ENCODE measurements at regions not wholly inside any gene's neighbourhood (a gene's known extent, or its start where the extent isn't known, plus 50 kb on each side); places are given as distances from the start of the nearest gene placed in this dataset.
A peak's percentile ranks its signal among the peaks of the same experiment; 100 is the strongest.

- intact Hi-C loops (cut with DNase I): no loop called here
- Histone ChIP-seq H3K27ac (ENCODE audit: low read depth in 1 of 2, low read length in 2 of 2) (no peak overlapping the region), H3K9me3 (ENCODE audit: control insufficient read depth, low read length) (no peaks in the 10 kb centered on the region), H3K36me3 (ENCODE audit: control insufficient read depth in 1 of 2, insufficient read depth in 2 of 2, low read length in 1 of 2) (no peaks in the 10 kb centered on the region), H3K4me3 (ENCODE audit: low read length in 2 of 2) (no peak overlapping the region), H3K27me3 (ENCODE audit: control insufficient read depth in 1 of 2, insufficient read depth in 2 of 2, low read length in 1 of 2) (no peaks in the 10 kb centered on the region), H3K4me1 (ENCODE audit: control insufficient read depth in 1 of 2, insufficient read depth in 2 of 2, low read length in 2 of 2) (no peaks in the 10 kb centered on the region)
- DNase-seq: no peak
- no peak for ATAC-seq (ENCODE audit: low FRiP score)
Observed at GRCh38 chr3:106642161-106642560, 735.1 kb upstream of the CCDC54 start.

DNA sequence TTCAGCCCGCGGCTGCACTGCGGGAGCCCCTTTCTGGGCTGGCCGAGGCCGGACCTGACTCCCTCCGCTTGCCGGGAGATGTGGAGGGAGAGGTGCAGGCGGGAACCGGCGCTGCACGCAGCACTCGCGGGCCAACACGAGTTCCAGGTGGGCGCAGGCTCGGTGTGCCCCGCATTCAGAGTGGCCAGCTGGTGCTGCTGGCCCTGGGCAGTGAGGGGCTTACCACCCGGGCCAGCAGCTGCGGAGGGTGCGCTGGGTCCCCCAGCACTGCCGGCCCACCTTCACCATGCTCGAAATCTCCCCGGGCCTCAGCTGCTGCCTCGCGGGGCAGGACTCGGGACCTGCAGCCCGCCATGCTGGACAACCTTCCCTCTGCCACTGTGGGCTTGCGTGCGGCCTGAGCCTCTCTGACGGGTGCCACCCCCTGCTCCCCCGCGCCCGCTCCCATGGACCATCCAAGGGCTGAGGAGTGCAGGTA, 733.5 kb upstream of the CCDC54 start:
- intact Hi-C loops (cut with DNase I): no loop called here
- peak in 1 of 2 donors; percentile 67 for DNase-seq
- no peaks in the 10 kb centered on the region for H3K36me3 ChIP-seq (ENCODE audit: control insufficient read depth in 1 of 2, insufficient read depth in 2 of 2, low read length in 1 of 2)
- no peaks in the 10 kb centered on the region for H3K9me3 ChIP-seq (ENCODE audit: control insufficient read depth, low read length)
- H3K27ac ChIP-seq (ENCODE audit: low read depth in 1 of 2, low read length in 2 of 2): no peak overlapping the region
- no peak for ATAC-seq (ENCODE audit: low FRiP score)
- WGBS, 2 donors: 96 to 98% methylated on average over 33 of the region's 33 CpGs
- no peaks in the 10 kb centered on the region for H3K4me1 ChIP-seq (ENCODE audit: control insufficient read depth in 1 of 2, insufficient read depth in 2 of 2, low read length in 2 of 2)
- H3K27me3 ChIP-seq (ENCODE audit: control insufficient read depth in 1 of 2, insufficient read depth in 2 of 2, low read length in 1 of 2): no peaks in the 10 kb centered on the region
- H3K4me3 ChIP-seq (ENCODE audit: low read length in 2 of 2): no peak overlapping the region

- H3K27me3 ChIP-seq (ENCODE audit: control insufficient read depth in 1 of 2, insufficient read depth in 2 of 2, low read length in 1 of 2): no peaks in the 10 kb centered on the region
- no peaks in the 10 kb centered on the region for H3K36me3 ChIP-seq (ENCODE audit: control insufficient read depth in 1 of 2, insufficient read depth in 2 of 2, low read length in 1 of 2)
- no peaks in the 10 kb centered on the region for H3K9me3 ChIP-seq (ENCODE audit: control insufficient read depth, low read length)
- ATAC-seq (ENCODE audit: low FRiP score): no peak
- no peaks in the 10 kb centered on the region for H3K4me1 ChIP-seq (ENCODE audit: control insufficient read depth in 1 of 2, insufficient read depth in 2 of 2, low read length in 2 of 2)
- WGBS, 2 donors: 52 to 56% methylated on average over 2 of the region's 2 CpGs
- DNase-seq: no peak
- H3K4me3 ChIP-seq (ENCODE audit: low read length in 2 of 2): no peak overlapping the region
- intact Hi-C loops (cut with DNase I): no loop called here
- H3K27ac ChIP-seq (ENCODE audit: low read depth in 1 of 2, low read length in 2 of 2): no peak overlapping the region
Observed at GRCh38 chr3:106673926-106674569, 703.2 kb upstream of the CCDC54 start.

GRCh38 chr3:106675451-106675850, 701.8 kb upstream of the CCDC54 start:
- no peak for ATAC-seq (ENCODE audit: low FRiP score)
- H3K36me3 ChIP-seq (ENCODE audit: control insufficient read depth in 1 of 2, insufficient read depth in 2 of 2, low read length in 1 of 2): no peaks in the 10 kb centered on the region

GRCh38 chr3:106678657-106679390, 698.4 kb upstream of the CCDC54 start:
- H3K4me3 ChIP-seq (ENCODE audit: low read length in 2 of 2): no peak overlapping the region
- no peaks in the 10 kb centered on the region for H3K36me3 ChIP-seq (ENCODE audit: control insufficient read depth in 1 of 2, insufficient read depth in 2 of 2, low read length in 1 of 2)
- 85 to 89% methylated on average over 12 of the region's 12 CpGs for WGBS, 2 donors
- no peak overlapping the region for H3K27ac ChIP-seq (ENCODE audit: low read depth in 1 of 2, low read length in 2 of 2)
- intact Hi-C loops (cut with DNase I): no loop called here
- ATAC-seq (ENCODE audit: low FRiP score): no peak
- DNase-seq: no peak
- H3K9me3 ChIP-seq (ENCODE audit: control insufficient read depth, low read length): no peaks in the 10 kb centered on the region
- H3K27me3 ChIP-seq (ENCODE audit: control insufficient read depth in 1 of 2, insufficient read depth in 2 of 2, low read length in 1 of 2): no peaks in the 10 kb centered on the region
- no peaks in the 10 kb centered on the region for H3K4me1 ChIP-seq (ENCODE audit: control insufficient read depth in 1 of 2, insufficient read depth in 2 of 2, low read length in 2 of 2)

More at GRCh38 chr3:106675451-106675850, 701.8 kb upstream of the CCDC54 start:
- no peaks in the 10 kb centered on the region for H3K4me1 ChIP-seq (ENCODE audit: control insufficient read depth in 1 of 2, insufficient read depth in 2 of 2, low read length in 2 of 2)
- intact Hi-C loops (cut with DNase I): no loop called here
- 24 to 46% methylated on average over 2 of the region's 2 CpGs for WGBS, 2 donors
- H3K27me3 ChIP-seq (ENCODE audit: control insufficient read depth in 1 of 2, insufficient read depth in 2 of 2, low read length in 1 of 2): no peaks in the 10 kb centered on the region
- no peak overlapping the region for H3K27ac ChIP-seq (ENCODE audit: low read depth in 1 of 2, low read length in 2 of 2)
- H3K9me3 ChIP-seq (ENCODE audit: control insufficient read depth, low read length): no peaks in the 10 kb centered on the region
- no peak overlapping the region for H3K4me3 ChIP-seq (ENCODE audit: low read length in 2 of 2)
- no peak for DNase-seq

GRCh38 chr3:106683953-106684620, 693.2 kb upstream of the CCDC54 start:
- no peak overlapping the region for H3K27ac ChIP-seq (ENCODE audit: low read depth in 1 of 2, low read length in 2 of 2)
- no peaks in the 10 kb centered on the region for H3K9me3 ChIP-seq (ENCODE audit: control insufficient read depth, low read length)
- no peak overlapping the region for H3K4me3 ChIP-seq (ENCODE audit: low read length in 2 of 2)
- DNase-seq (no peak), ATAC-seq (ENCODE audit: low FRiP score) (no peak)
- H3K4me1 ChIP-seq (ENCODE audit: control insufficient read depth in 1 of 2, insufficient read depth in 2 of 2, low read length in 2 of 2): no peaks in the 10 kb centered on the region
- no peaks in the 10 kb centered on the region for H3K36me3 ChIP-seq (ENCODE audit: control insufficient read depth in 1 of 2, insufficient read depth in 2 of 2, low read length in 1 of 2)
- intact Hi-C loops (cut with DNase I): no loop called here
- H3K27me3 ChIP-seq (ENCODE audit: control insufficient read depth in 1 of 2, insufficient read depth in 2 of 2, low read length in 1 of 2): no peaks in the 10 kb centered on the region

DNA sequence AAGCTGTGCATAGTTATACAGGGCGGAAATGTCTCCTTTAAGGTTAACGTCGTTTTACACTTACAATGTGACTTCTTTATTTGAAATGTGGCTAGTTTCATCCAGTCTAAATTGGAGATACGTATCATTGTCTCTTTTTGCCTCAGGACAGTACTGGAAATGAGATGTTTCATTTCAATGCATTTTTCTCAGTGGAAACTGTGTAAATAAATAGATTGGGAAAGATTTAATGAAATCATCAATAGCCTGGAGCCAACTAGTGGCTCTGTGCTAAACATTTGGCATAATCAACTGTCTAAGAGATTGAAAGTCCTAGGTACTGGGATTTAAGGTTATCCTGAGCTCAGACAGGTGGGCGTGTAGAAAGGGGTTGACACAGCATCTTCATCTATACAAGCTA, 691.5 kb upstream of the CCDC54 start:
- intact Hi-C loops (cut with DNase I): no loop called here
- Histone ChIP-seq H3K36me3 (ENCODE audit: control insufficient read depth in 1 of 2, insufficient read depth in 2 of 2, low read length in 1 of 2) (no peaks in the 10 kb centered on the region), H3K27ac (ENCODE audit: low read depth in 1 of 2, low read length in 2 of 2) (no peak overlapping the region), H3K4me1 (ENCODE audit: control insufficient read depth in 1 of 2, insufficient read depth in 2 of 2, low read length in 2 of 2) (no peaks in the 10 kb centered on the region), H3K9me3 (ENCODE audit: control insufficient read depth, low read length) (no peaks in the 10 kb centered on the region), H3K27me3 (ENCODE audit: control insufficient read depth in 1 of 2, insufficient read depth in 2 of 2, low read length in 1 of 2) (no peaks in the 10 kb centered on the region), H3K4me3 (ENCODE audit: low read length in 2 of 2) (no peak overlapping the region)
- 92% methylated on average over 5 of the region's 5 CpGs for WGBS, 2 donors
- ATAC-seq (ENCODE audit: low FRiP score) (no peak), DNase-seq (no peak)

DNA sequence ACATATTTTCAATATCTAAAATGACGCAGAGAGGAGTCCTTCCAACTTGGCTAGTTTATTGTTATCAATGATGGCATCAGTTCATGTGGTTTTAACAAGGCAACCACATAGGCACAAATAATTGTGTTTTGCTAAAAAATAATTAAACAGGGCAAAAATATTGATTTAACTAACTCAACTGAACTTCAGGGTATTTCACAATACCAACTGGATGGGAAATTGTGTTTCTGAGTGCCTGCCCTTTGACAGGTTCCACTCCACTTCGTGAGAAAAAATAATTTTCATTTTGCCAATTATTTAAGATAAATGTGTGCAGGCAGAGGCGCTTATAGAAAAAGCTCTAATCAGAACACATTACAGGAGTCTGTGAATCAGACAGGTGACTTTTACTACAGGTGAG, 689.3 kb upstream of the CCDC54 start:
- no peaks in the 10 kb centered on the region for H3K9me3 ChIP-seq (ENCODE audit: control insufficient read depth, low read length)

DNA sequence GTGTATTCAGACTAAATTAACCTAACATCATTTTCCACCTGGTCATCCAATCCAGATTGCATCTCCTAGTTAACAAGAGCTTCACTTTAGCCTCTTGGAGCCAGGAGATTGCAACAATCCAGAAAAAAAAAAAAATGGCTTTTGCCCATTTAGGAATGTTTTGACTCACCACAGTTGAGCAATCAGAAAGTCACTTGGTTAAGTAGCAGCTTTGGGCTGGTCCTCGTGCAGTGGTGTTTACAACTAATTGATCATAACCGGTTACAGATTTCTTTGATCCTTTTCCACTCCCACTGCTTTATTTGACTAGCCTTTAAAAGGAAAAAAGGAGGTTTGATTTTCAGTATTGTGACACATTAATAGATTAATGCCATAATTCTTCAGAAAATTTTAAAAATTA, 688.8 kb upstream of the CCDC54 start:
- WGBS, 2 donors: 40 to 43% methylated on average over 2 of the region's 2 CpGs
- intact Hi-C loops (cut with DNase I): no loop called here
- peak; percentile 80 for ATAC-seq (ENCODE audit: low FRiP score)
- Histone ChIP-seq H3K27me3 (ENCODE audit: control insufficient read depth in 1 of 2, insufficient read depth in 2 of 2, low read length in 1 of 2) (no peaks in the 10 kb centered on the region), H3K4me3 (ENCODE audit: low read length in 2 of 2) (no peak overlapping the region), H3K36me3 (ENCODE audit: control insufficient read depth in 1 of 2, insufficient read depth in 2 of 2, low read length in 1 of 2) (no peaks in the 10 kb centered on the region), H3K9me3 (ENCODE audit: control insufficient read depth, low read length) (no peaks in the 10 kb centered on the region), H3K27ac (ENCODE audit: low read depth in 1 of 2, low read length in 2 of 2) (no peak overlapping the region), H3K4me1 (ENCODE audit: control insufficient read depth in 1 of 2, insufficient read depth in 2 of 2, low read length in 2 of 2) (no peaks in the 10 kb centered on the region)
- no peak for DNase-seq

More for the DNA sequence above, 689.3 kb upstream of the CCDC54 start:
- WGBS, 2 donors: 90 to 91% methylated on average over 3 of the region's 3 CpGs
- intact Hi-C loops (cut with DNase I): no loop called here
- no peaks in the 10 kb centered on the region for H3K27me3 ChIP-seq (ENCODE audit: control insufficient read depth in 1 of 2, insufficient read depth in 2 of 2, low read length in 1 of 2)
- no peak overlapping the region for H3K27ac ChIP-seq (ENCODE audit: low read depth in 1 of 2, low read length in 2 of 2)
- ATAC-seq (ENCODE audit: low FRiP score) (no peak), DNase-seq (no peak)
- no peaks in the 10 kb centered on the region for H3K4me1 ChIP-seq (ENCODE audit: control insufficient read depth in 1 of 2, insufficient read depth in 2 of 2, low read length in 2 of 2)
- no peak overlapping the region for H3K4me3 ChIP-seq (ENCODE audit: low read length in 2 of 2)
- H3K36me3 ChIP-seq (ENCODE audit: control insufficient read depth in 1 of 2, insufficient read depth in 2 of 2, low read length in 1 of 2): no peaks in the 10 kb centered on the region

Measured in aorta (tissue), 5 donors.